ENCODE measurements at regions not wholly inside any gene's neighbourhood (a gene's known extent, or its start where the extent isn't known, plus 50 kb on each side); places are given as distances from the start of the nearest gene placed in this dataset.
"Not testable (repeated sequence)": the region's sequence is repeated elsewhere in the genome, so short reads cannot be mapped to it uniquely, and the experiment has no call there.

DNA sequence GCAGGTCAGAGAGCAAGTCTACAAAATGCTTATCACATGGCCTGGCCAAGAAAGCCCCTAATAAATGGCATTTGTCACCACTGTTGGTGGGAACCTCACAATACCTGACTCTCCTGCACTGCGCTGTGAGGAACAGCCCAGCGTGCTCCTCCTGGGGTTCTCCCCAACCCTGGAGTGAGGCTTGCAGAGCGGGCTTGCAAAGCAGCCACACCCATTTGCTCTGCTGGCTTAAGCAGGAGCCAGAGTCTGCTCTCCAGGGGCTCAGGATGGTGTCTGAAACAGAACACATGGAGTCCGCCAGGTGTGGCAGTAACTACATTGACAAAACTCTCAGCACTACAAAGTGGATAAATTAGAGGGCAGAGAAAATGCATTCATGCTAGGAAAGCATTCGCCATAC lies 331.0 kb upstream of the CCL2 start:
- DNase-seq, result no peak

DNA sequence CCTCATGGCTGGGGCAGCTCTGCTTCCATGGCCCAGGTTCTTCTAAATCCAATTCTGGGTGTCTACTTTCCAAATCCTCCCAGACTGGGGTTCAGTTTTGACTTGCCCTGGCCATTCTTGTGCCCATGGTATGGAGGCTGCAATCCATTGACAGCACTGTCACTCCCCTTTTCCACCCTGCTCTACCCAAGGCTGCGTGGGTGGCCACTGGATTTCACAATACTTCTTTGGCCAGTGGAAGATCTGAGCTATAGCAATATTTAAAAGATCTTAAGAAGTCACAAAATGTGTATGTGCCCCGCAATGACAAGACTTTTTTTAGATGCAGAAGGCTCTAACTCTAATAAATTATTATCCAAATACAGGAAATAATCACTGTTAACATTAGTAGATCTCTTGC lies 329.4 kb upstream of the CCL2 start:
- no peak for DNase-seq

DNA sequence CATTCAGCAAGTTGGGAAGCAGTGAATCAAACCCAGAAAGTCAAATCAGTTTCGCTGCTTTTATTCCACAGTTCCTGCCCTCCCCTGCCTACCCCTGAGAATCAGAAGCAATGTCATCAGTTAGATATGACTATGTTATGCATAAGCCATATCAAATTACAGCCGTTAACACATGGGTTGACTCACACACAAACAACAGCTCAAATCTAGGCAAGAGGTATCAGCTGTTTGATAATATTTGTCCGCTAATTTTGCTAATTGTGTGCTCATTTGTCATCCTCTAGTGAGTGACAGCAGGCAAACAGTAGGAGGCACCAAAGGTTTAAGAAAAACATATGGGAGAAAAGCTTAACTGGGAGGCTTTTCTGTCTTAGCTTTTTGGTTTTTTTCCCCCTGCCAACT lies 327.4 kb upstream of the CCL2 start:
- no peak for DNase-seq

DNA sequence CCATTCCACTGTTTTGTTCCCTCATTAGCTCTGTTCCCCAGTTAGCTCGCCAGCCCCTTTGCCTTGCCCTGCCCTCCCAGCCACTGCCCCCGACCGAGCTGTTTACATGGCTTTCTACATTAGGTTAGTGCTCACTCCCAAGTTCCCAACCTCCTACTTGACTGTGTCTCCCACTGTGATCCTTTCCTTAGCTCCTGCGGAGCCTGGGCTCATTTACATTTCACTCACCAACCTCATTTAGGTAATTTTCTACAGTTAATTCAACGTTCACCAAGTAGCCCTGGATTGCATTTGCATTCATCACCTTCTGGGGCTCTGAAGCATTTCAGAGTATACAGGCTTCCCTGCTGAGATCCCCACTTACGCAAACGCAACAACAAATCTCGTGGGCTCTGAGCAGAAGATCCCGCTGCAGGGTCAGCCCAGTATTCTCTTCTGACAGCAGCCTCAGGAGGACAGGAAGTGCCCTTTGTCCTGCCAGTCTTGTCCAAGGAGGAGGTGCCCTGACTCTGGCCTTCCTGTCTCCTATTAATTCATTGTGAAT lies 325.8 kb upstream of the CCL2 start:
- no peak for DNase-seq

DNA sequence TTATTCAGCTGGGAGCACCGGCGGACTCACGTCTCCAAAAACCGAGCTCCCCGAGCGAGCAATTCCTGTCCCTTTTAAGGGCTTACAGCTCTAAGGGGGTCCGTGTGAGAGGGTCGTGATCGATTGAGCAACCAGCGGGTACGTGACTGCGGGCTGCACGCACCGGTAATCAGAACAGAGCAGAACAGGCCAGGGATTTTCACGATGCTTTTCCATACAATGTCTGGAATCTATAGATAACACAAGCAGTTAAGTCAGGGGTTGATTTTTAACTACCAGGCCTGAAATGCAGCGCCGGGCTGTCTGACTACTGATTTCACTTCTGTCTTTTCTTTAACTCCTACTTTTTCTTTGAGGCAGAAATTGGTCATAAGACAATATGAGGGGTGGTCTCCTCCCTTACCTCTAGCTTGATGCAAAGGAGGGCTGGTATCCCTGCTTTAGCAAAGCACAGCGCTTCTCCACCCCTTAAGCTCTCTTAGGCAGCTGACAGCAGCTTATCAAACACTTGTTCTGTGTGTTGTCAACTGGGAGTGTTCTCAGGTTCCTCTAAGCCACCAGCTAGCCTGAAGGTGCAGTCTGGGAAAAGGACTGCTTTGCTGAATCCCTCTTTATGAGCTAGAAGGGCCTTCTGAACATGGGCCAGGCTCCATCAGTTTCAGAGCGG lies 323.8 kb upstream of the CCL2 start:
- DNase-seq, result not testable (repeated sequence)

DNA sequence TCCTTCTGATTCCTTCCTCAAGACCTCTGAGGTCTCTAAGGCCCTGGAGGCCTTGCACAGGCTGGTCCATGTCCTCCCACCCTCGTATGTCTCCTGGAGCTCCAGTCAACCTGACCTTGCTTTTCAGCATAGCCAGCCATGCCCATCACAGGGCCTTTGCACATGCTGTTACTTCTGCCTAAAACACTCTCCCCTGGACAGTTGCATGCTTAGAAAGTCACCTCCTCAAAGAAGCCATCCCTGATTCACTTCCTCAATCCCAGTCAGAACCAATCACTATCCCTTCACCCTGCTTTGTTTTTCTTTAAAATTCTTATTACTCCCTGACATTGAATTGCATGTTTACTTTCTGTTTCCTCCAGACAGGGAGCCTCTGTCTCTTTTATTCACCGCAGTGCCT lies 322.1 kb upstream of the CCL2 start:
- DNase-seq, result no peak

DNA sequence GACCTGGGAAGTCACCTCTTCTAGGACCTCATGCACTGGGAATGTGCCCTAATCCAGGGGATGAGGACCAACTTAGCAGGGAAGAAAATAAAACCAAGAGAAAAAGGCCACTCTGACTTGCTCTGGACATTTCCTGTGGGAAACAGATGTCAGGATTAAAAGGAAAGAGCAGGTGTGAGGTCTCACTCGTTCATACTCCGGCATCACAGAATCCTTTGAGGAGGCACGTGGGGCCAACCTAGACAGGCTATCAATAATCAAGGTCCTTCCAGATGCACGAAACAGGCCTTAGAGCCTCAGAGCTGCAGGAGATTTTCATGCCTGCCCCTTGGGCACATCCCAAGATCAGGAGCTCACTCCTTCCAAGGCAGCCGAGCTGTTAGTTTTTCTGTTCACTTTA lies 321.5 kb upstream of the CCL2 start:
- no peak for DNase-seq

DNA sequence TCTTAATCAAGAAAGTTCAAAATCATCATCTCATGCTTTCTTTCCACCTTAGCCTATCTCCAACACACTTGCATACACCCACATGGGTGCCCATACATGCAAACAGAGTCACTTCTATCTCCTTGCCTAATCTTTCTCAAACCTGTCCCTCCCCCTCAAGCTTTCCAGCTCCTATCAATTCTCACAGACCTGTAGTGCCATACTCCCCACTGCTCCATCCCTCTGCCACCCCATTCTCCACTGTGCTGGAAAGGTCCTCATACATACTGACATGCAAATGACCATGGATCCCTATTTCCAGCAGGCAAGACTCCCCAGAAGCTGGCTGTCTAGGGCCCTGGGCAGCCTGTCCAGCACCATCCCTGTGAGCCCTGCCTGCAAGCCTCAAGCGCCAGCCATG lies 320.4 kb upstream of the CCL2 start:
- no peak for DNase-seq

DNA sequence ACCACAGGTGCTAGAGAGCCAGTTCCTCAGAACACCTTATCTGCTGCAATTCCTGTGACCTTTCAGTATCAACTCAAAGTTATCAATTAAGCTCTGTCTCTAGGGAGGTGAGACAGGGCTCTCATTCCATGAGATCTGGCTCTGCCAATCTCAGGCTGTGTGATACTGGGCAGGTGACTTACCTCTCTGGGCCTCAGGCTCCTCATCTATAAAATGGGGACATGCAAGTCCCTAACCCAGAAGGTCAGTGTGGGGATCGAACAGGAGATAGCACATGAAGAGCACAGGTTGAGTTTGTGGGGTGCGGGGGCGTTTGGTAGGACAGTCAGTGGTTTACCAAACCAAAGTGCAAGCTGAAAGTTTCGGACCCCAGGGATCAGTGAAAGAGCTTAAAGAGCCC lies 319.3 kb upstream of the CCL2 start:
- no peak for DNase-seq

DNA sequence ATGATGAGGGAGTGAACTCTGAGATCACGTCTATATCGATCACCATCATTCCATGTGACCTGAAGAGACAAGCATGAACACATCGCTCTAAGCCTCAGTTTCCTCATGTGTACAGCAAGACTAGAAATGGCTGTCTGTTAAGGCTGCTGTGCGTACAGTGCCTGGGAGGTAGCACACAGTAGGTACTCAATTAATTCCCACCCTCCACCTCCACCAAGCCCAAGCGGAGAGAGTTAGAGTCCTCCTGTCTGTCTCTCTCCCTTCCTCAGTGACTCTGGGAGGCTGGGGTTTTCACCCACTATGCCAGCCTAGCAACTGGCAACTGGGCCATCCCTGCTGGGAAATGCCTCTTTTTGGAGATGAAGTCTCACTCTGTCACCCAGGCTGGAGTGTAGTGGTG lies 318.3 kb upstream of the CCL2 start:
- no peak for DNase-seq

DNA sequence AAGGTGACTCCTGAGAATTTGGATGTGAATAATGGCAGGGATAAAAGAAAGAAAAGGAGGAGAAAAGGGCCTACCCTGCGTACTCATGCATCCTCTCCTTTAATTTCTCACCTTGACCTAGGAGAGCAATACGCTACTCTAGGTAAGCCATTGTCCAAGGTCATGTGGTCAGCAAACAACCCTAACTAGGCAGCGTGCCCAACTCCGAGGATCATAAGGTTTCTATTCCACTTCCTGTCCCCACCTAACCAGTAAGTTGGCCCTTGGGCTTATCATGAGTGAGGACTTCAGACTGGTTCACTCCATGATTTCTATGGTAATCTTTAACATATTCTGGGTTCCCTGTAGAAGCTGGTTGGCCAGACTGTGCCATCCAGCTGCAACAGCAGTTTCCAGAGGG lies 315.1 kb upstream of the CCL2 start:
- no peak for DNase-seq

DNA sequence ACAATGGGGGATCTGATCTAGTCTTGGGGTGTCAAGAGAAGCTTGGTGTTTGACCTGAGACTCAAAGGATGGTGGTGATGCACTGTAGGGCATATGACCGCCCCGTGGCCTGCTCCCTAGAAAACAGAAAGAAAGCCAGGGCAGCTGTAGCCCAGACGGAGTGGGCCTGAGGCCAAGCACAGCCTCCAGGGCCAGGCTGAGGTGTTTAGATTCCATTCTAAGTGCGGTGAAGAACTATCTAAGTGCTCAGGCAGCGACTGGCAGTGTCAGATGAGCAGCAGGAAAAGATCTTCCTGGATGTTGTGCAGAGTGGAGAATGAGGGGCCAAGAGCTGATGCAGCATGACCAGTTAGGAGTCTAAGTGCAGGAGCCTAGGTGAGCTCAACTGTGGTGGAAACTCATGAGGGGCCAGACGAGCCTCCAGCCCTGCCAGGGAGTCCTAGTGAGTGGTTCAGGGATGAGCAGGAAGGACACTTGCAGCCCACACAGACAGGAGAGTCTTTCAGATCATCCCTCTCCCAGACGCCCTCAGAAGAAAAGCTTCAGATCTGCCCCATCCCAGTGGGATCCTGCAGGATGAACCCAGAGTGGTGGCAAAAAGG lies 314.2 kb upstream of the CCL2 start:
- DNase-seq, result no peak

DNA sequence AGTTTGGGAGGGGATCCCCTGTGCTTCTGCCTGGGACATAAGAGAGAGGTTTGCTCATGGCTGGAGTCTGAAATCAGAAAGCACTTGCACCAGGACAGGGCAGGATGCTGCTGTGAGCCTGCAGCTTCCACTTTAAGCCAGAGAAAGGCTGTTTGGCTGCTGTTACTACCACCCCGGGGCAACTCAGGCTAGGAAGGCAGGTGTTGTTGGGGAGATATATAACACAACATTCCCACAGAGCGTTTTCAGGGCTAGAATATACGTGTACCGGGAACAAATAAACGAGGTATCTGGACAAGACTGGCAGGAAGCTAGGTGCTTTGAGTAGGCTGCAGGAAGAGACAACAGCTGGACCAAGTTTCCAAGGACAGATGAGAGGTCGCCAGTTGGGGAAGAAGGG lies 313.3 kb upstream of the CCL2 start:
- no peak for DNase-seq

DNA sequence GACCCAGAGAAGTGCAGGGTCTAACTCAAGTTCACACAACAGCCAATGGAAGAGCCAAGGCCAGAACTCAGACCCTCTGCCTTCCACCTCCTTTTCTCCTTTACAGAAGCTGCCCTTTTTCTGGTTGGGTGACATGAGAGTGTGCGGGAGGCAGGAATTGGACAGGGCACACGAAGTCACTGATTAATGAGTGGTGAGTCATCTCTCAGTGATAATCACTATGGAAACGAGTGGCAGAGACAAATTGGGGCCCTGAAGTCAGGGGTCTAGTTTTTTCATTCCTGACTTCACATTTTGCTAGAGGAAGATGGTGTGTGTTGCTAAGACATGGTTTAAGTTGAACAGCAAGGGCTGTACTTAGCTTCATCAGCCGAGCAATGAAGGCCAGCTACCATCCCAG lies 312.7 kb upstream of the CCL2 start:
- DNase-seq, result no peak

DNA sequence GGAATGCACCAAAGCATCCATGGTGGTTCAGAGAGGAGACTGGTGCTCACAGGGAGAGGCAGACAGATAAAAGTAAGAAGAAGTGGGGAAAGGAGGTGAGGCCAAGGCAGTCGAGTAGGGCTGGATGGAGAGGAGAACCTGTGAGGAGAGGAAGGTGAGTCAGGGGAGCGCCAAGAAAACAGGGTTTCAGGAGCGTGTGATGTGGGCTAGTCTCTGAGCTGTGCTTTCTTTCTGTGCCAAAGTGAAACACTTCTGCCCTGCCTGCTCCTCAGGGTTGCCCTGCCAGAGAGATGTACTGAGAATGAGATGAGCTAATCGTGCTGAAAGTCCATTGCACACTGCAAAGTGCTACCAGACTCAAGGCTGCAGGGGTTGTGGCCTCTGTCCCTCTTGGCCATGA lies 310.7 kb upstream of the CCL2 start:
- no peak for DNase-seq

DNA sequence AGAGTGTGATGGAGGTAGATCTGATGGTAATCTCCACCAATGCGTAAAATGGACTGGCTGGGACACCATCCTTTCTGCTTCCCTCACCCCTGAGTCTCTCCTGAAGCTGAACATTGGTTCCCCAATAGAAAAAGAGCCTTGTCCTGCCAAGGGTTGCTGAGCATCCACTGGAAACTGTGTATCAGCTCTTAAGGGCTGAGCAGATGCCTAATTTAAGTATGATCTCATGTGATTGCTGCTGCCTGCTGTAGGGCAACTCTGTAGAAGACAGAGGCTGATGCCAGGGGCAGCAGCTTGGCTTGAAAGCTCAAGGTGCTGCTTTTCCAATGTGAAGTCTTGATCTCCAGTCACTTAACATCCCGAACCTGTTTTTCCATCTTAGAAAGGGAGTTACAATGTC lies 310.3 kb upstream of the CCL2 start:
- no peak for DNase-seq

DNA sequence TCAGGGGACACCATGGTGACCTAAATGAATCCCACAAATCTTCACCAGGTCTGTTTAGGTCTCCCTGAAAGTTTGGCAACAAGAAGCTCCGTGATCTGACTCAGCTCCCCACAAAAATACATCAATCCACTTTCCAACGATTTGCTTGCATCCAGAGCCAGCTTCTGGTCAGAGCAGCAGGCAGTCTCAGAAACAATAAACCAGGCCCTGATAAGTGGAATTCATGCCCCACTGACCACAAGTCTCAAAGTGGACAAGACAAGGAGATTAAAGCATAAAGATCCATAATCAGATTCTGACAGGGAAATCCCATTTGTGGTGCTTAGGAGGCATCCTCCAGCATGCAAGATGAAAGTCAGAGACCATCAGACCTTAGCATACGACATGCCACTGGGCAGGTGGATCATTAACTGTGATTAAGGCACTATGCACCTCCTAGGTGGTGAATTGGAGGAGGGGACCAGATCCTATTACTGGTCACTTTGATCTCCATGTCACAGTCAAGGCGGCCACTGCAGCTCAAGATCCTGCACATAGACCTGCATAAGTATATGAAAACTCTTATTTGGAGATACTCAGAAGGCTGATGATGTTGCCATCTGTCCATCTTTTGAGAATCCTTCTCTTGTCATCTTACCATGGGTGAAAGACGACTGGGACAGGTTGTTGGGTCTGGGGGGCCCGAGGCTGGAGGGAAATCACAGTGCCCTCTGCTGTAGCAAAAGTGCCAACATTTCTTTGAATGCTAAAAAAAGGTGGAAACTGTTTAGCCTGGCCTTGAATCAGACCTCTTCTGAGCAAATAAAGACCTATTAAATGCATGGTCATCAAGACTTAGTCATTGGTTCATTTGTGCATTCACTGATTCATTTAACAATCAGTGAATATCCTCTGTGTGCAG lies 309.2 kb upstream of the CCL2 start:
- DNase-seq, result no peak

DNA sequence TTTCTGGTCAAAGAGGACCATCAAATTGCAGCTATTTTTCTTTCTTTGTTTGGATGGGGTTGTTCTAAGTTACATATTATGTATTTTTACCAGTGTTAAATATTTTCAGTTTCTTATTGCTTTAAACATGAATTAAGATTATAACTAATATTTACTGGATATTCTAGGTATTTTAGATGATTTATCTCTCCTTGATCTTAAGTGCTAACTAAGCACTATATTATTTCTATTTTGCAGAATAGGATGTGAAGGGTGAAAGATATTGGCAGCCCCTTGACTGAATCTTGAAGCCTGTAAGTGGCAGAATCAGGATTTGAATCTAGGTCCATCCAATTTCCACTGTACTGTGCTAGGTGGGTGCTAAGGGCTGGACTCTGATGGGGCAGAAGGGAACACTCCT lies 307.3 kb upstream of the CCL2 start:
- DNase-seq, result no peak

DNA sequence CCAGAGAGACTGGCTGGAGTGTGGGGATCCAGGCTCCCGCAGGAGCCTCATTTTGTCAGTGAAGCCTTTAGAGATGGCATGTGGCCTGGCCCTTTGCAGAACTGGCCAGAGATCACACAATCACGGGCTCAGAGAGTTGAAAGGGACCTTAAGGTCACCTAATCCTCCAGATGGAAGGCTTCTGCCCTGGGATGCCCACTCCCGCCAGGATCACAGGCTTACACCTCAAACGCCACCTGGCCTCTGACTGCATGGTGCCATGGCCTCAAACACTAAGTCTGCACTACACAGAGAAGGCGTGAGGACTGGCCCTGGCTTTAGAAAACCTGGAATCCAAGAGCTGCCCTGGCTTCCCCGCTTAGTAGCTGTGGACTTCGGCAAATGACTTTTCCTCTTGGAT lies 306.8 kb upstream of the CCL2 start:
- DNase-seq, result no peak

DNA sequence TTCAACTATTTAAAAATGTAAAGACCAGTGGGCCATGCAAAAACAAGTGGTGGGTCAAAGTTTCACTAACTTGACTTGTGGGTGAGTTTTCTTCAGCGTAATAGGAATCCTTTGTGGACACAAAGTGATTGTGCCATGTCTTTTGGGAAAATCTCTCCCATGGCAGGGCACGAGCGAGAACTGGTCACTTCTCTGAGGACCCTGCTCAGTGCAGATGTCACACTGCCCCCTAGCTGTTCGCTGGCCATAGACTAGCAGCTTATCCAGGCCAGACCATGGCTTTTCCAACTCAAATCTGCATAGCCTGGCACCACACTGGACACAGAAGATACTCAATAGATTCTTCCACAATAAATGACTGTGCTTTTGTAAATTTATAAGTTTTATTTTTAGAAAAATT lies 306.0 kb upstream of the CCL2 start:
- DNase-seq, result no peak

DNA sequence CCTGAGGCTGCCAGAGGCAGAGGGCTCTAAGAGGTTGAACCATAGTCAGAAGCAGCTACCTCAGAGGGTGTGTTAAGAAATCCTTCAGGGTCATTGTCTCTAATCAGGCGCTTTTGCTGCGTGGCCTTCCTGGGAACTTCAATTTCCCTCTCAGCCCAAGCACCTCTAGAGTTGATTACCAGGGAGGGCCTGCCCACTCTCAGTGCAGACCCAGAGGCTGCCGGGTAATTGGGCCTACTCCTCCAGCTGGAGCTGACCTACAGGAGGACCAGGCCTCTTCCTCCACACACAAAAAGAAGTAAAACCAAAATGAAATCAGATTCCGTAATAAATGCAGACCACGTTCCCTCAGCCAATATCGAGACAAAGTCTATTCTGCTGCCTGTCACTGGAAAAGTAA lies 305.0 kb upstream of the CCL2 start:
- no peak for DNase-seq

DNA sequence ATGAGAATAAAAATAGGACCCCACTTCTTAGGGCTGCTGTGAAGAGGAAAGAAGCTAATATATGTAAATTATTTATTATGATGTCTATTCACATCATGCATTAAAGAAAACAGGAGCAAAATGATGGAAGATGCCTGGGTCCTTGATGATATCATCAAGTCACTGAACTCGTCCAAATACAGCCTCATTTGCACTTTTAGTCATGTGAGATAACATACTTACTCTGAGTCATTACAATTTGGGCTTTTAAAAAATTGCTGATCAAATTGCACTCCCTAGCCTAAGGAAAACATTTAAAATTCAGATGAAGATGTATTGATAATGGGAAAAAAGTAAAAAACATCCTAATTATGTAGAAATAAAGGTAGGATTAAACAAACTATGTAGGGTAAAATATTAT lies 302.7 kb upstream of the CCL2 start:
- DNase-seq, result no peak

DNA sequence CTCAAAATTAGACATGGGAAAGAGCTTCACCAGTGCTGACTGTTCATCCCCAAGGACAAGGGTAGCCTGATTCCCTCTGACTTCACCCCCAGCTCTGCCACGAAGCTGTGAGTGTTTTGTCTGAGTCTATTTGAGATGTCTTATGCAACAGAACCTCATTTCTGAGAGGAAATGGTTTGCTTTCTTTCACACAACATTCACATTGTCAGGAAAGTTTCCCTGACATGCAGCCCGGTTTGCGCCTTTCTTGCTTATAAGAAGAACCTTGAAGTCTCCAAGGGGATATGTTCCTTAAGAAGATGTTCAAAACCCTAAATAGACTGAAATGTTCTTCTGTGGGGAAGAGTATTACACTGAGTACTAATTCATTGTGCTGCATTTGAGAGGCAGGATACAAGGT lies 300.5 kb upstream of the CCL2 start:
- no peak for DNase-seq

DNA sequence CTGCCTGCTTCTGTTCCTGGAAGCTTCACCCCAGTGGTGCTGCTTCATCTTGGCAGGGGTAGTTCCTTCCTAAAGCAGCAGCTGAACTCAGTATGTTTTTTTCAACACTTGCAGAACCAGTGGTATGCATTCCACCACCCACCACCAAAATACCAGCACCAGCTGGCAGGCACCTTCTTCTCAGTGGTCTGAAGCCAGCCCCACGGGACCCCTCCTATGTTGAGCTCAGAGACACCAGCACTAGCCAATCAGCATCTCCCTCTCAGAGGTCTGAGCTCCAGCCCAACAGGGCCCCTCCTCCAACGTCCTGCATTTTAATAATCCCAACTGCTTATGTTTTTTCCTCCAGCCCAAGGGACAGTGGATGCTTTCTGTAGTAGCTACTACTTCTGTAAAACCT lies 299.6 kb upstream of the CCL2 start:
- no peak for DNase-seq

All from activated gamma-delta T cell treated with Interleukin-2 at 50 U/mL for 16 hours (primary cell).